ENCODE measurements at regions not wholly inside any gene's neighbourhood (a gene's known extent, or its start where the extent isn't known, plus 50 kb on each side); places are given as distances from the start of the nearest gene placed in this dataset.

DNA sequence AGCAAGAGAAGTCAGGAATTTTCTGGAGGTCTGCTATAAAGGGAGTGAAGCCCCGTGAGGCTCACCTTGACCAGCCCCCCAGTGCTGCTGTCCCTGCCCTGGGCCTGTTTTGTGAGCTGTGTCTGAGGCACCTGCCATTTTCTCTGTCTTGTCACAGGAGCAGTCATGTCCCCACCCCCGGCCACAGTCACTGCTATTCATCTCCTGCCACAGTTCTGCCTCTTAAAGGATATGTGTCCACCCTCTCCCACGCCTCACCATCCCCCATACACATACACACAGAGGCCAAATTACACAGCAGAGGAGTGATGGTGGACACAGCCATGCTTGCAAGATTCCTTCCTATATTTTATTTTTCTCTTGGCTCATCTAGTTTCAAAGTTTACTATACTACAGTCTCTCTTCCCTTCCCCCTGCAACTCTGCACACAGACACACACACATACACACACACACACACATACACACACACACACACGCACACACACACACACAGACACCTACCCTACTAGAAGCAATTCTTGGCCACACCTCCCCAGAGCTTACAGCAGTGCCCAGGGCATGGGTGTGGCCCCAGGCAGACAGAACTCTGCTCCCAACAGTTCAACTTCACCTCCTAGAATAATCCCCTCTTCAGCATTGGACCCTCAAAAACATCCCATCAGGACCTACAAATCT lies 68.7 kb upstream of the TAB2 start:
- Mint-ChIP-seq H3K4me3 (ENCODE audit: unreplicated experiment) (no peak overlapping the region), H3K36me3 (ENCODE audit: low read depth) (no peaks in the 10 kb centered on the region), H3K9me3 (ENCODE audit: low read depth) (no peaks in the 10 kb centered on the region), H3K4me1 (ENCODE audit: low read depth) (peaks cover 17% of the 10 kb centered on the region), H3K27me3 (ENCODE audit: low read depth) (no peaks in the 10 kb centered on the region), H3K27ac (ENCODE audit: unreplicated experiment) (no peak overlapping the region)
- DNase-seq (ENCODE audit: low spot score) = no peak
- TF ChIP-seq CTCF (IDR thresholded peaks at IDR 0.05) = no peak

DNA sequence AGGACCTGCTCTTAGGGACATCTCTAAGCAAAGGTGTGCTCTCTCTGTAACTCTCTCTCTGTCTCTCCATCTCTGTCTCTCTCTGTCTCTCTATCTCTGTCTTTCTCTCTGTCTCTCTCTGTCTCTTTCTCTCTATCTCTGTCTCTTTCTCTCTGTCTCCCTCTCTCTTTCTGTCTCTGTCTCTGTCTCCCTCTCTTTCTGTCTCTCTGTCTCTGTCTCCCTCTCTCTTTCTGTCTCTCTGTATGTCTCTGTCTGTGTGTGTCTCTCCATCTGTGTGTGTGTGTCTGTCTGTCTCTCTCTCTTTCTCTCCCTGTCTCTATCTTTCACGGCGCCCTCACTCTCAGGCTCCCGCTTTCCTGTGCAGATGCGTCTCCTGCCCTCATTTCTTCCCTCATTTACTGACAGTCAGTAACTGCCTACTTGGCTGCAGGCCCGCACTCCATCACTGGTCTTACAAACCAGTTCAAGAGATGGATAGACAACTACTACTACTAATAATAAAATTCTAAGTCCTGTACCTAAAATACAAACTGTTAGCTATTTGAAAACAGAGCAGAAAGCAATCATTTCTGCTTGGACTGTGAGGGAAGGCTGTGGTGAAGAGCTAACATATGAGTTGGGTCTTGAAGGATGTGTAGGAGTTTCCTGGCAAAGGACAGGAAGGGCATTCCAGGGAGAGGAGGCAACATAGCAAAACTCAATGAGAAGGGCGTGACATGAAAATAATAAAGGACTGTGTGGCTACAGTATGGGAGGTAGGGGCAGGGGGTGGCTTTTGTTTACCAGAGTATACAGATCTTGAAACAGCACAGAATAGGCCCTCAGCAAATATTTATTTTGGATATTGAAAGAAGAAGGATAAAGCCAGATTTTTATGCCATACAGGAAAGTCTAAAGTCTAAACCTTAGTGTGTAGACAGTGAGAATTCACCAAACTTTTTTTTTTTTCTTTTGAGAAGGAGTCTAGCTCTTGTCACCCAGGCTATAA lies 67.8 kb upstream of the TAB2 start:
- H3K4me3 Mint-ChIP-seq (ENCODE audit: unreplicated experiment) = no peak overlapping the region
- H3K27ac Mint-ChIP-seq (ENCODE audit: unreplicated experiment) = peak overlapping the region; percentile 55
- no peak for DNase-seq (ENCODE audit: low spot score)
- no peaks in the 10 kb centered on the region for H3K9me3 Mint-ChIP-seq (ENCODE audit: low read depth)
- no peak for TF ChIP-seq CTCF (IDR thresholded peaks at IDR 0.05)
- no peaks in the 10 kb centered on the region for H3K36me3 Mint-ChIP-seq (ENCODE audit: low read depth)
- no peaks in the 10 kb centered on the region for H3K27me3 Mint-ChIP-seq (ENCODE audit: low read depth)
- peaks cover 17% of the 10 kb centered on the region for H3K4me1 Mint-ChIP-seq (ENCODE audit: low read depth)

DNA sequence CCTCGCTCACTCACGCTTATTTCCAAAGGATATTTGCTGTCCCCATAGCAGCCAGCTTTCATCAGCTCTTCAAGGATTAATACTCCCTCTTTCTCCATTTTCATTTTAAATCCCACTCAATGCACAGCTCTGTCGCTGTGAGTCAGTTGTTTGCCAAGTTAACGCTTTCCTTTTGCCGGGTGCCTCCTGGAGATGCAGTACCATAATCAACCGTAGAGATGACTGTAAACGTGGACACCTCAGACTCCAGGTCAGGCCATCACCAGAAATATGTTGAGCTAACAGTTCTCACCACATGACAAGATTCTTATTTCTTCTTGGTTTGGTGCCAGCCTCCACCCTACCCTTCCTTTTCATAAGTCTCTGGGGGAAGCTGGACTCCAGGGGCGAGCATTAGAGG lies 66.6 kb upstream of the TAB2 start:
- Mint-ChIP-seq H3K9me3 (ENCODE audit: low read depth) (no peaks in the 10 kb centered on the region), H3K36me3 (ENCODE audit: low read depth) (no peaks in the 10 kb centered on the region), H3K4me1 (ENCODE audit: low read depth) (peaks cover 17% of the 10 kb centered on the region), H3K27ac (ENCODE audit: unreplicated experiment) (no peak overlapping the region), H3K4me3 (ENCODE audit: unreplicated experiment) (no peak overlapping the region), H3K27me3 (ENCODE audit: low read depth) (no peaks in the 10 kb centered on the region)
- DNase-seq (ENCODE audit: low spot score) = no peak
- no peak for TF ChIP-seq CTCF (IDR thresholded peaks at IDR 0.05)

GRCh38 chr6:149252622-149253021 lies 64.9 kb upstream of the TAB2 start:
- DNase-seq (ENCODE audit: low spot score) = no peak
- Mint-ChIP-seq H3K4me3 (ENCODE audit: unreplicated experiment) (no peak overlapping the region), H3K9me3 (ENCODE audit: low read depth) (peaks cover 1% of the 10 kb centered on the region)

More at GRCh38 chr6:149252622-149253021, 64.9 kb upstream of the TAB2 start:
- Mint-ChIP-seq H3K4me1 (ENCODE audit: low read depth) (peaks cover 17% of the 10 kb centered on the region), H3K36me3 (ENCODE audit: low read depth) (no peaks in the 10 kb centered on the region), H3K27me3 (ENCODE audit: low read depth) (no peaks in the 10 kb centered on the region), H3K27ac (ENCODE audit: unreplicated experiment) (no peak overlapping the region)
- TF ChIP-seq CTCF (IDR thresholded peaks at IDR 0.05) = no peak
